Thoracic aorta (tissue), 2 donors: ENCODE measurements at regions not wholly inside any gene's neighbourhood (a gene's known extent, or its start where the extent isn't known, plus 50 kb on each side); places are given as distances from the start of the nearest gene placed in this dataset.
"Not testable (repeated sequence)": the region's sequence is repeated elsewhere in the genome, so short reads cannot be mapped to it uniquely, and the experiment has no call there.

Experiments
- ATAC-seq: fragments of 150-250 bp; one replicate; pipeline ENCODE4 v1.8.0; 2017; ENCODE audit warnings: low read depth; ENCODE audit not compliant: insufficient number of reproducible peaks, low FRiP score
- DNase-seq: peaks from one replicate; pipeline ENCODE4 v3.0.0-alpha.2; 2020; ENCODE audit warnings: low spot score
- H3K27ac ChIP-seq, 2 donors: fragments of 200-600 bp; sonication (generic); 1 replicate in 1 of 2; 2 replicates in 1 of 2; pipeline ENCODE4 v1.5.1; 2016; ENCODE audit warnings: mild to moderate bottlenecking in 2 of 2, moderate library complexity in 2 of 2
- H3K27me3 ChIP-seq: fragments of 200-600 bp; sonication (generic); replicated peaks from 2 replicates; pipeline ENCODE4 v1.6.0; 2016; ENCODE audit warnings: mild to moderate bottlenecking; ENCODE audit not compliant: insufficient read depth
- H3K36me3 ChIP-seq: fragments of 200-600 bp; sonication (generic); one replicate; pipeline ENCODE4 v1.5.1; 2016
- H3K4me1 ChIP-seq, 2 donors: fragments of 200-600 bp; sonication (generic); 1 replicate in 1 of 2; 2 replicates in 1 of 2; pipeline versions ENCODE4 v1.5.1 to v1.6.0; 2016; ENCODE audit warnings: low read depth in 2 of 2, mild to moderate bottlenecking in 1 of 2; ENCODE audit not compliant: control insufficient read depth in 1 of 2
- H3K4me3 ChIP-seq: fragments of 200-600 bp; sonication (generic); 2 replicates; pipeline ENCODE4 v1.5.1; 2016; ENCODE audit warnings: mild to moderate bottlenecking
- H3K9me3 ChIP-seq: fragments of 200-600 bp; sonication (generic); 2 replicates; pipeline ENCODE4 v1.5.1; 2016
- CTCF ChIP-seq: fragments of 200-600 bp; sonication (generic); IDR thresholded peaks from one replicate; pipeline ENCODE4 v1.5.1; 2019; ENCODE audit warnings: antibody characterized with exemption

GRCh38 chr17:22128171-22128570 lies 435.8 kb downstream of the KCNJ18 start:
- Histone ChIP-seq H3K4me1 (no peaks in the 10 kb centered on the region), H3K9me3 (peaks cover 3% of the 10 kb centered on the region), H3K27ac (no peak overlapping the region), H3K36me3 (no peaks in the 10 kb centered on the region), H3K4me3 (no peak overlapping the region), H3K27me3 (no peaks in the 10 kb centered on the region)
- ATAC-seq: no peak
- no peak for DNase-seq
- no peak for TF ChIP-seq CTCF

- ATAC-seq (no peak), DNase-seq (no peak)
- Histone ChIP-seq H3K9me3 (peaks cover 3% of the 10 kb centered on the region), H3K27me3 (no peaks in the 10 kb centered on the region), H3K4me3 (no peak overlapping the region), H3K36me3 (no peaks in the 10 kb centered on the region), H3K4me1 (no peaks in the 10 kb centered on the region), H3K27ac (no peak overlapping the region)
- TF ChIP-seq CTCF: no peak
These were observed 436.4 kb downstream of the KCNJ18 start for GRCh38 chr17:22128723-22129122.

GRCh38 chr17:22129920-22130319 lies 437.6 kb downstream of the KCNJ18 start:
- H3K9me3 ChIP-seq, H3K27me3 ChIP-seq, H3K4me1 ChIP-seq, H3K27ac ChIP-seq, DNase-seq, ATAC-seq, H3K36me3 ChIP-seq, H3K4me3 ChIP-seq: not testable (repeated sequence)

GRCh38 chr17:22131740-22132139 lies 439.4 kb downstream of the KCNJ18 start:
- H3K9me3 ChIP-seq: peaks cover 3% of the 10 kb centered on the region
- H3K4me1 ChIP-seq: no peaks in the 10 kb centered on the region
- no peak overlapping the region for H3K4me3 ChIP-seq
- no peaks in the 10 kb centered on the region for H3K36me3 ChIP-seq
- TF ChIP-seq CTCF: no peak
- ATAC-seq: no peak
- no peaks in the 10 kb centered on the region for H3K27me3 ChIP-seq
- no peak overlapping the region for H3K27ac ChIP-seq
- DNase-seq: no peak

GRCh38 chr17:22138861-22139469 lies 446.6 kb downstream of the KCNJ18 start:
- Histone ChIP-seq H3K27ac (no peak overlapping the region), H3K4me1 (no peaks in the 10 kb centered on the region), H3K27me3 (no peaks in the 10 kb centered on the region), H3K4me3 (no peak overlapping the region), H3K9me3 (no peaks in the 10 kb centered on the region), H3K36me3 (no peaks in the 10 kb centered on the region)
- ATAC-seq (no peak), DNase-seq (no peak)
- TF ChIP-seq CTCF: no peak

GRCh38 chr17:22142091-22142490 lies 449.8 kb downstream of the KCNJ18 start:
- TF ChIP-seq CTCF: no peak
- no peaks in the 10 kb centered on the region for H3K36me3 ChIP-seq
- H3K4me1 ChIP-seq: no peaks in the 10 kb centered on the region
- DNase-seq (no peak), ATAC-seq (no peak)
- no peak overlapping the region for H3K27ac ChIP-seq
- no peaks in the 10 kb centered on the region for H3K9me3 ChIP-seq
- no peak overlapping the region for H3K4me3 ChIP-seq
- no peaks in the 10 kb centered on the region for H3K27me3 ChIP-seq
